ENCODE measurements at regions not wholly inside any gene's neighbourhood (a gene's known extent, or its start where the extent isn't known, plus 50 kb on each side); places are given as distances from the start of the nearest gene placed in this dataset.

GRCh38 chr6:1463751-1464426, 74.5 kb downstream of the FOXF2 start:
- no peak for TF ChIP-seq TAF1 (IDR thresholded peaks at IDR 0.05; ENCODE audit: borderline replicate concordance, low read depth, low read length)
- TF ChIP-seq POLR2A (IDR thresholded peaks at IDR 0.05; ENCODE audit: low read depth, low read length): no peak
- TF ChIP-seq POLR2AphosphoS5 (IDR thresholded peaks at IDR 0.05; ENCODE audit: low read depth, low read length): no peak
